HepG2 (cell line): ENCODE measurements at regions not wholly inside any gene's neighbourhood (a gene's known extent, or its start where the extent isn't known, plus 50 kb on each side); places are given as distances from the start of the nearest gene placed in this dataset.

Experiments
- ATAC-seq: fragments of 200-7000 bp; cut with Tn5 transposase; 3 replicates; pipeline ENCODE4 v1.9.1; 2020; ENCODE audit warnings: mild to moderate bottlenecking, moderate library complexity
- BruUV-seq: library from RNA; stranded (reverse); fragments of 400-500 nt; replicated peaks from 2 replicates; lab custom pipeline; 2021; lab: Mats Ljungman, UMichigan
- CTCF ChIA-PET: fragments of 300-600 bp; formaldehyde crosslinking; extraction: SDS; loops from one replicate; lab custom pipeline; 2021; ENCODE audit warnings: low total read pairs, inconsistent platforms, low intra/inter-chr PET ratio; lab: Yijun Ruan, JAX
- POLR2A ChIA-PET: fragments of 350-600 bp; sonication (Branson Sonifier 250); formaldehyde crosslinking; loops from one replicate; lab custom pipeline; 2020; ENCODE audit warnings: antibody characterized with exemption, inconsistent platforms; lab: Yijun Ruan, JAX
- DNase-seq: peaks from one replicate; pipeline ENCODE4 v3.0.0-alpha.2; 2015; ENCODE audit warnings: low spot score
- FAIRE-seq: peaks from 3 replicates; lab custom pipeline; 2011; peaks lifted over from hg19 to GRCh38; lab: Jason Lieb, UNC
- H2AFZ ChIP-seq: one replicate; pipeline ENCODE4 v1.6.1; 2011; ENCODE audit warnings: low read length, inconsistent platforms
- H3K27ac ChIP-seq: fragments of 300-600 bp; 3 replicates; pipeline ENCODE4 v1.8.0; 2011; ENCODE audit warnings: mixed run types, mild to moderate bottlenecking, mixed read lengths, low read length, inconsistent platforms; ENCODE audit not compliant: insufficient read depth; ENCODE audit errors: extremely low read length
- H3K27me3 ChIP-seq, 2 experiments: fragments of 200-600 bp in 1 of 2; 2 replicates in 1 of 2; 3 replicates in 1 of 2; pipeline versions ENCODE4 v1.6.0 to v1.8.0; 2011; ENCODE audit warnings: low read length in 2 of 2, mild to moderate bottlenecking in 2 of 2, moderate library complexity in 2 of 2, inconsistent platforms in 1 of 2; ENCODE audit not compliant: insufficient read depth in 2 of 2, control insufficient read depth in 1 of 2
- H3K36me3 ChIP-seq, 2 experiments: fragments of 200-600 bp in 1 of 2; replicated peaks in 1 of 2; 2 replicates in 1 of 2; 3 replicates in 1 of 2; pipeline versions ENCODE4 v1.5.1 to v1.8.0; 2011; ENCODE audit warnings: low read length in 2 of 2, inconsistent platforms in 1 of 2; ENCODE audit not compliant: insufficient read depth in 2 of 2, control insufficient read depth in 1 of 2
- H3K4me1 ChIP-seq: 2 replicates; pipeline ENCODE4 v1.5.1; 2012; ENCODE audit warnings: low read length, inconsistent platforms; ENCODE audit not compliant: insufficient read depth
- H3K4me2 ChIP-seq: 2 replicates; pipeline ENCODE4 v1.6.0; 2011; ENCODE audit warnings: low read depth, low read length, inconsistent platforms
- H3K4me3 ChIP-seq, 3 experiments: fragments of 200-600 bp in 1 of 3; sonication (generic), shearing (Covaris generic) in 1 of 3; replicated peaks in 1 of 3; 2 replicates each; pipeline ENCODE4 v1.5.1; 2011 to 2016; ENCODE audit warnings: low read length in 3 of 3, inconsistent platforms in 2 of 3, low read depth in 2 of 3, mild to moderate bottlenecking in 2 of 3, control low read depth in 1 of 3, mixed read lengths in 1 of 3; ENCODE audit not compliant: insufficient read depth in 1 of 3
- H3K79me2 ChIP-seq: one replicate; pipeline ENCODE4 v1.6.1; 2011; ENCODE audit warnings: low read length, inconsistent platforms; ENCODE audit not compliant: insufficient read depth
- H3K9ac ChIP-seq: 2 replicates; pipeline ENCODE4 v1.6.0; 2011; ENCODE audit warnings: mild to moderate bottlenecking, low read depth, low read length, inconsistent platforms; ENCODE audit not compliant: insufficient read depth
- H3K9me3 ChIP-seq: 2 replicates; pipeline ENCODE4 v1.5.1; 2012; ENCODE audit warnings: mild to moderate bottlenecking, low read length
- H4K20me1 ChIP-seq: 2 replicates; pipeline ENCODE4 v1.6.0; 2011; ENCODE audit warnings: inconsistent platforms, mild to moderate bottlenecking, low read length, moderate library complexity; ENCODE audit not compliant: insufficient read depth
- FOXM1 ChIP-seq: sonication (generic); formaldehyde crosslinking; IDR thresholded peaks from 2 replicates; pipeline ENCODE4 v1.5.0; 2020; ENCODE audit warnings: missing genetic modification reagents
- MEIS1 ChIP-seq: sonication (generic); formaldehyde crosslinking; IDR thresholded peaks from 2 replicates; pipeline ENCODE4 v1.9.0; 2021; ENCODE audit warnings: mild to moderate bottlenecking, missing genetic modification reagents, moderate library complexity, borderline replicate concordance
- POLR2AphosphoS5 ChIP-seq: IDR thresholded peaks from 2 replicates; pipeline ENCODE4 v1.6.1; 2012; ENCODE audit warnings: low read depth, low read length
- SP1 ChIP-seq, 2 experiments: fragments of 450-650 bp in 1 of 2; sonication (generic) in 1 of 2; formaldehyde crosslinking in 1 of 2; IDR thresholded peaks; 2 replicates each; pipeline versions ENCODE4 v1.4.0 to v1.6.1; 2016 to 2020; ENCODE audit warnings: missing genetic modification reagents in 1 of 2
- TBX2 ChIP-seq: sonication (generic); formaldehyde crosslinking; IDR thresholded peaks from 2 replicates; pipeline ENCODE4 v1.5.0; 2020; ENCODE audit warnings: missing genetic modification reagents, mild to moderate bottlenecking, borderline replicate concordance
- ZBTB4 ChIP-seq: sonication (generic); formaldehyde crosslinking; IDR thresholded peaks from 2 replicates; pipeline ENCODE4 v1.4.0; 2020; ENCODE audit warnings: missing genetic modification reagents, mild to moderate bottlenecking, borderline replicate concordance
- ZBTB7B ChIP-seq: sonication (generic); formaldehyde crosslinking; IDR thresholded peaks from 2 replicates; pipeline ENCODE4 v1.4.0; 2020; ENCODE audit warnings: missing genetic modification reagents
- ZC3H4 ChIP-seq: sonication (generic); formaldehyde crosslinking; IDR thresholded peaks from 2 replicates; pipeline ENCODE4 v1.4.0; 2020; ENCODE audit warnings: missing genetic modification reagents, borderline replicate concordance
- ZNF550 ChIP-seq: sonication (generic); formaldehyde crosslinking; IDR thresholded peaks from 2 replicates; pipeline ENCODE4 v1.4.0; 2020; ENCODE audit warnings: mild to moderate bottlenecking, missing genetic modification reagents, borderline replicate concordance
- WGBS: methylation state at CpG from one replicate; pipeline ENCODE4 v1.1.6; 2017; ENCODE audit warnings: low lambda C conversion rate; 5-methylcytosine and 5-hydroxymethylcytosine counted together
- in situ Hi-C: cut with HindIII; loops from 2 replicates; pipeline ENCODE4 v1.10.0; 2017; ENCODE audit warnings: low pct_unique_long_range_greater_than_20kb; ENCODE audit not compliant: extremely low pct_ligation_motif_present
- intact Hi-C: fragments of 100-400 bp; cut with micrococcal nuclease; formaldehyde crosslinking; loops from one replicate; pipeline ENCODE4 v1.10.0; 2022; ENCODE audit not compliant: unreplicated experiment
- TF ChIP-seq, protein P1 (sequence below): sonication (generic); formaldehyde crosslinking; conservative IDR thresholded peaks from 2 replicates; pipeline ENCODE4 v1.8.0; 2022; ENCODE audit warnings: missing genetic modification reagents

DNA sequence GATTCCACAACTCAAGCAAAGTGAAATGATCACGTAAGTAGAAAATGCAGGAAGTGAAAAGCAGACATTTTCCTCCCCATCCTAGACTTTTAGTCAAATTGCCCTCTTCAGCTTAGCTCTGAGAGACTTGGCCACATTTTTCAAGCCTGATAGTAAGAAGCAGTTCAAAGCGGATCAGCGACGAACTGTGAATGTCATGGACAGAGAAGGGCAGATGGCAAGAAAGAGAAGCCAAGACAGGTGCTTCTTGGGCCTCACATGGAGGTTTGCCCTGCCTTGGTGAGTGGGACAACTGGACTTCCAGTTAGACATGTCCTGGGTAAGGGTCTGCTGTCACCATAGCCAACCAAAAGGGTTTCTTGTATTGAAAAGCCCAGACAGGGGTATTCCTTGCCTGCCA is 291.5 kb downstream of the MED10 start:
- ChIA-PET POLR2A (no interaction called here), CTCF (no interaction called here)
- Histone ChIP-seq H3K9me3 (no peaks in the 10 kb centered on the region), H3K9ac (no peak overlapping the region), H4K20me1 (no peaks in the 10 kb centered on the region), H3K27ac (no peak overlapping the region), H3K79me2 (no peaks in the 10 kb centered on the region), H3K36me3 (no peaks in the 10 kb centered on the region), H3K27me3 (no peaks in the 10 kb centered on the region), H3K4me3 (no peak overlapping the region), H3K4me1 (no peaks in the 10 kb centered on the region), H2AFZ (no peak overlapping the region), H3K4me2 (no peak overlapping the region)
- 7% methylated on average over 3 of the region's 4 CpGs for WGBS
- FAIRE-seq (no peak), DNase-seq (no peak), ATAC-seq (no peak)
- in situ Hi-C loops (no loop called here), intact Hi-C loops (no loop called here)
- no peak for TF ChIP-seq SP1 (IDR thresholded peaks at IDR 0.05)
- TF ChIP-seq SP1 (CRISPR knock-in tag; IDR thresholded peaks at IDR 0.05): no peak
- no peak for TF ChIP-seq POLR2AphosphoS5
- no peak for TF ChIP-seq ZBTB4 (CRISPR knock-in tag)
- no peak for TF ChIP-seq TBX2
- TF ChIP-seq ZC3H4 (CRISPR knock-in tag): no peak
- no peak for TF ChIP-seq ZNF550
- TF ChIP-seq ZBTB7B (CRISPR knock-in tag): no peak
- TF ChIP-seq MEIS1 (CRISPR knock-in tag): no peak
- TF ChIP-seq FOXM1 (CRISPR knock-in tag): no peak
- TF ChIP-seq, protein P1, sequence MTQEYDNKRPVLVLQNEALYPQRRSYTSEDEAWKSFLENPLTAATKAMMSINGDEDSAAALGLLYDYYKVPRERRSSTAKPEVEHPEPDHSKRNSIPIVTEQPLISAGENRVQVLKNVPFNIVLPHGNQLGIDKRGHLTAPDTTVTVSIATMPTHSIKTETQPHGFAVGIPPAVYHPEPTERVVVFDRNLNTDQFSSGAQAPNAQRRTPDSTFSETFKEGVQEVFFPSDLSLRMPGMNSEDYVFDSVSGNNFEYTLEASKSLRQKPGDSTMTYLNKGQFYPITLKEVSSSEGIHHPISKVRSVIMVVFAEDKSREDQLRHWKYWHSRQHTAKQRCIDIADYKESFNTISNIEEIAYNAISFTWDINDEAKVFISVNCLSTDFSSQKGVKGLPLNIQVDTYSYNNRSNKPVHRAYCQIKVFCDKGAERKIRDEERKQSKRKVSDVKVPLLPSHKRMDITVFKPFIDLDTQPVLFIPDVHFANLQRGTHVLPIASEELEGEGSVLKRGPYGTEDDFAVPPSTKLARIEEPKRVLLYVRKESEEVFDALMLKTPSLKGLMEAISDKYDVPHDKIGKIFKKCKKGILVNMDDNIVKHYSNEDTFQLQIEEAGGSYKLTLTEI (CRISPR knock-in tag): no peak
- BruUV-seq: no TSS peak
